Neuronal stem cell (in vitro differentiated cells): ENCODE measurements at regions not wholly inside any gene's neighbourhood (a gene's known extent, or its start where the extent isn't known, plus 50 kb on each side); places are given as distances from the start of the nearest gene placed in this dataset.

Source experiments
- DNase-seq: peaks from one replicate; pipeline ENCODE4 v3.0.0-alpha.2; 2013; ENCODE audit warnings: low spot score
- H2AFZ ChIP-seq: one replicate; pipeline ENCODE4 v1.6.1; 2013; ENCODE audit warnings: mild to moderate bottlenecking, low read length, inconsistent platforms
- H2AK5ac ChIP-seq: 2 replicates; pipeline ENCODE4 v1.6.1; 2013; ENCODE audit warnings: low read depth, mild to moderate bottlenecking, inconsistent platforms, low read length, moderate library complexity, mixed read lengths
- H2BK120ac ChIP-seq: 2 replicates; pipeline ENCODE4 v1.6.1; 2013; ENCODE audit warnings: low read depth, mild to moderate bottlenecking, inconsistent platforms, low read length, moderate library complexity, mixed read lengths
- H2BK12ac ChIP-seq: one replicate; pipeline ENCODE4 v1.6.1; 2013; ENCODE audit warnings: low read length, inconsistent platforms
- H2BK15ac ChIP-seq: 2 replicates; pipeline ENCODE4 v1.6.1; 2013; ENCODE audit warnings: mild to moderate bottlenecking, low read length, inconsistent platforms, mixed read lengths
- H2BK5ac ChIP-seq: one replicate; pipeline ENCODE4 v1.6.1; 2013; ENCODE audit warnings: inconsistent platforms, mild to moderate bottlenecking, low read length, moderate library complexity
- H3K14ac ChIP-seq: one replicate; pipeline ENCODE4 v1.6.1; 2013; ENCODE audit warnings: low read length, inconsistent platforms
- H3K18ac ChIP-seq: 2 replicates; pipeline ENCODE4 v1.6.1; 2013; ENCODE audit warnings: low read length, inconsistent platforms
- H3K23ac ChIP-seq: 2 replicates; pipeline ENCODE4 v1.6.1; 2013; ENCODE audit warnings: low read depth, mild to moderate bottlenecking, mixed read lengths, low read length, inconsistent platforms; ENCODE audit not compliant: poor library complexity
- H3K27ac ChIP-seq: replicated peaks from 3 replicates; pipeline ENCODE4 v1.5.1; 2013; ENCODE audit warnings: low read length, inconsistent platforms
- H3K27me3 ChIP-seq, 3 experiments: 2 replicates each; pipeline ENCODE4 v1.6.1; 2013; ENCODE audit warnings: low read length in 3 of 3, mild to moderate bottlenecking in 2 of 3, inconsistent platforms in 1 of 3, low read depth in 1 of 3, mixed read lengths in 1 of 3, moderate library complexity in 1 of 3; ENCODE audit not compliant: control insufficient read depth in 3 of 3, insufficient read depth in 3 of 3
- H3K36me3 ChIP-seq, 2 donors: replicated peaks in 1 of 2; 2 replicates each; pipeline ENCODE4 v1.6.1; 2013; ENCODE audit warnings: low read length in 2 of 2; ENCODE audit not compliant: control insufficient read depth in 2 of 2, insufficient read depth in 2 of 2
- H3K4ac ChIP-seq: 2 replicates; pipeline ENCODE4 v1.6.1; 2013; ENCODE audit warnings: inconsistent platforms, mild to moderate bottlenecking, low read length, moderate library complexity
- H3K4me1 ChIP-seq, 2 donors: 1 replicate in 1 of 2; 2 replicates in 1 of 2; pipeline ENCODE4 v1.6.1; 2013; ENCODE audit warnings: low read length in 2 of 2, low read depth in 1 of 2; ENCODE audit not compliant: control insufficient read depth in 2 of 2, insufficient read depth in 1 of 2
- H3K4me2 ChIP-seq: one replicate; pipeline ENCODE4 v1.6.1; 2013; ENCODE audit warnings: mild to moderate bottlenecking, low read length, inconsistent platforms; ENCODE audit not compliant: insufficient read depth, poor library complexity, severe bottlenecking
- H3K4me3 ChIP-seq, 2 donors: 2 replicates each; pipeline ENCODE4 v1.5.1; 2013; ENCODE audit warnings: low read length in 2 of 2, mild to moderate bottlenecking in 2 of 2, inconsistent platforms in 1 of 2, moderate library complexity in 1 of 2
- H3K79me1 ChIP-seq: one replicate; pipeline ENCODE4 v1.6.1; 2013; ENCODE audit warnings: low read depth, mild to moderate bottlenecking, inconsistent platforms, low read length, moderate library complexity
- H3K9ac ChIP-seq: one replicate; pipeline ENCODE4 v1.6.1; 2013; ENCODE audit warnings: mild to moderate bottlenecking, low read depth, low read length, inconsistent platforms; ENCODE audit not compliant: poor library complexity
- H3K9me3 ChIP-seq, 2 donors: replicated peaks in 1 of 2; 2 replicates each; pipeline versions ENCODE3 to v1.6.1; 2013; ENCODE audit warnings: low read length in 2 of 2, mild to moderate bottlenecking in 2 of 2, inconsistent platforms in 1 of 2, low read depth in 1 of 2, mixed read lengths in 1 of 2, moderate library complexity in 1 of 2; ENCODE audit not compliant: control insufficient read depth in 2 of 2, insufficient read depth in 1 of 2
- H4K8ac ChIP-seq: one replicate; pipeline ENCODE4 v1.6.1; 2013; ENCODE audit warnings: low read depth, mild to moderate bottlenecking, inconsistent platforms, low read length, moderate library complexity
- H4K91ac ChIP-seq: one replicate; pipeline ENCODE4 v1.6.1; 2013; ENCODE audit warnings: low read length, low read depth, mild to moderate bottlenecking, inconsistent platforms; ENCODE audit not compliant: poor library complexity
- WGBS, 2 donors: extraction: QIAGEN DNeasy Blood & Tissue Kit; methylation state at CpG; one replicate each; pipeline ENCODE4 v1.1.7; 2013; ENCODE audit warnings: missing lambda C conversion rate in 2 of 2, mixed read lengths in 1 of 2; ENCODE audit not compliant: insufficient read length in 2 of 2, insufficient replicate concordance in 1 of 2; ENCODE audit errors: extremely low coverage in 2 of 2; 5-methylcytosine and 5-hydroxymethylcytosine counted together

GRCh38 chr5:125202871-125203438 lies 456.5 kb upstream of the ZNF608 start:
- Histone ChIP-seq H3K14ac (no peak overlapping the region), H3K36me3 (no peaks in the 10 kb centered on the region), H3K79me1 (no peaks in the 10 kb centered on the region), H3K4ac (no peak overlapping the region), H2BK120ac (no peak overlapping the region), H2BK5ac (no peak overlapping the region), H4K91ac (no peak overlapping the region), H2BK15ac (no peak overlapping the region), H4K8ac (no peak overlapping the region), H3K4me1 (peaks cover 5 to 37% of the 10 kb centered on the region in 2 donors), H3K9ac (no peak overlapping the region), H2BK12ac (no peak overlapping the region), H3K27me3 (no peaks in the 10 kb centered on the region), H3K9me3 (peaks cover 0 to 3% of the 10 kb centered on the region in 2 donors), H3K4me3 (no peak overlapping the region), H2AFZ (no peak overlapping the region), H3K27ac (no peak overlapping the region), H3K23ac (no peak overlapping the region), H3K18ac (no peak overlapping the region), H2AK5ac (no peak overlapping the region), H3K4me2 (no peak overlapping the region)
- no CpG with 5 or more reads among the region's 2 CpGs for WGBS, 2 donors
- DNase-seq = no peak

GRCh38 chr5:125203912-125204311 lies 457.5 kb upstream of the ZNF608 start:
- H3K9ac ChIP-seq = no peak overlapping the region
- no peak overlapping the region for H3K4me3 ChIP-seq
- H2BK120ac ChIP-seq = no peak overlapping the region
- H2BK15ac ChIP-seq = no peak overlapping the region
- H3K4me2 ChIP-seq = no peak overlapping the region
- H2AFZ ChIP-seq = no peak overlapping the region
- DNase-seq = no peak
- H2BK5ac ChIP-seq = no peak overlapping the region
- WGBS, 2 donors = no CpG with 5 or more reads among the region's 2 CpGs
- peaks cover 2 to 27% of the 10 kb centered on the region in 2 donors for H3K4me1 ChIP-seq
- H4K91ac ChIP-seq = no peak overlapping the region
- H3K27ac ChIP-seq = no peak overlapping the region
- H3K4ac ChIP-seq = no peak overlapping the region
- H2AK5ac ChIP-seq = no peak overlapping the region
- no peak overlapping the region for H3K18ac ChIP-seq
- H3K14ac ChIP-seq = no peak overlapping the region
- H3K36me3 ChIP-seq = no peaks in the 10 kb centered on the region
- H3K9me3 ChIP-seq = peaks cover 0 to 3% of the 10 kb centered on the region in 2 donors
- no peaks in the 10 kb centered on the region for H3K27me3 ChIP-seq
- no peak overlapping the region for H2BK12ac ChIP-seq
- no peak overlapping the region for H3K23ac ChIP-seq
- H4K8ac ChIP-seq = no peak overlapping the region
- H3K79me1 ChIP-seq = no peaks in the 10 kb centered on the region

- Histone ChIP-seq H3K9me3 (peaks cover 0 to 3% of the 10 kb centered on the region in 2 donors), H3K4me3 (no peak overlapping the region), H3K4ac (no peak overlapping the region), H3K18ac (no peak overlapping the region), H2BK120ac (no peak overlapping the region), H3K36me3 (no peaks in the 10 kb centered on the region), H2BK5ac (no peak overlapping the region), H3K4me1 (peaks cover 0 to 11% of the 10 kb centered on the region in 2 donors), H3K79me1 (no peaks in the 10 kb centered on the region), H3K23ac (no peak overlapping the region), H3K4me2 (no peak overlapping the region), H4K8ac (no peak overlapping the region), H4K91ac (no peak overlapping the region), H3K14ac (no peak overlapping the region), H2BK12ac (no peak overlapping the region), H3K9ac (no peak overlapping the region), H3K27ac (no peak overlapping the region), H2BK15ac (no peak overlapping the region), H2AK5ac (no peak overlapping the region), H3K27me3 (no peaks in the 10 kb centered on the region), H2AFZ (peak overlapping the region; percentile 44)
- WGBS, 2 donors = no CpG with 5 or more reads among the region's 6 CpGs
- no peak for DNase-seq
These were observed 459.3 kb upstream of the ZNF608 start for GRCh38 chr5:125205601-125206225.

GRCh38 chr5:125207856-125208255 lies 461.4 kb upstream of the ZNF608 start:
- Histone ChIP-seq H3K4me2 (no peak overlapping the region), H3K23ac (no peak overlapping the region), H2BK5ac (no peak overlapping the region), H4K8ac (no peak overlapping the region), H3K4me1 (no peaks in the 10 kb centered on the region), H3K4ac (no peak overlapping the region), H3K36me3 (no peaks in the 10 kb centered on the region), H3K18ac (no peak overlapping the region), H3K27me3 (no peaks in the 10 kb centered on the region), H2BK120ac (no peak overlapping the region), H2BK15ac (no peak overlapping the region), H3K14ac (no peak overlapping the region), H4K91ac (no peak overlapping the region), H2BK12ac (no peak overlapping the region), H3K27ac (no peak overlapping the region), H3K79me1 (no peaks in the 10 kb centered on the region), H2AK5ac (no peak overlapping the region), H2AFZ (no peak overlapping the region), H3K9me3 (peaks cover 0 to 3% of the 10 kb centered on the region in 2 donors), H3K9ac (no peak overlapping the region), H3K4me3 (no peak overlapping the region)
- no peak for DNase-seq
